ENCODE measurements at regions not wholly inside any gene's neighbourhood (a gene's known extent, or its start where the extent isn't known, plus 50 kb on each side); places are given as distances from the start of the nearest gene placed in this dataset.

DNA sequence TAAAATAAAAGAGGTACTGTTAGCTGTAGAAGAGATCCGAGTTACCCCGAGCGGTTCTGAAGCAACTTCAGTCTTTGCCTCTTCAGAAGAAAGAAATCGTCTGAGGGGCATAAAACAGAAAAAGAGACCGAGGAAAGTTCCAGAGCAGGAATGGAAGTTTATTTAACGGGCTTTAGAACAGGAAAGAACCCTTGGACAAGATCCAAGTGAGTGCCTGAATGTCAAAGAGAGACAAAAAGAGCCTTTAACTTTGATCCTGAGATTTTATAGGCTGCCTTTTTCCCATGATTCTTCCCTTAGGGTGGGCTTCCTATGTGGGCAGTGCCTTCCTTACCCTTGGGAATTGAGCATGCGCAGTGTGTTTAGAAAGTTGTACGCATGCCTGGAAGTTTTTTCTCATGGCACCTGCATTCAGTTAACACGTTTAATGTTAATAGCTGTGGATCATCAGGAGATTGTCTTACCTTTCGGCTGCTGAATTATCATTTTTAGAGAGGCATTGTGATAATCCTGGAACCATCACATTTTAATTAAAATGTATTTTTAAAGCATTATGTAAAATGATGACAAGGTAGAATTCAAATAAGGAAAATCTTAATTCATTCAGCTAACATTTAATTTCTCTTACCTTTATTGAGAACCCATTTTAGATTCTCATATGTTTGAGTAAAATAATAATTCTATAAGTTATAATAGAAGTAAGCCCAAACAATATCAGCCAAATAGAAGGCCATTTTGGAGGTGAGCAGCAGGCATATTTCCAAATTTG lies 269.5 kb upstream of the ZSWIM2 start:
- DNase-seq (ENCODE audit: low read depth in 2 of 2) = no peak
- no peak overlapping the region for H3K4me3 ChIP-seq (replicated peaks in 1 of 2; ENCODE audit: low read depth in 2 of 2, low read length in 2 of 2)
- no peak for TF ChIP-seq CTCF (IDR thresholded peaks at IDR 0.05; ENCODE audit: low read depth, low read length)

DNA sequence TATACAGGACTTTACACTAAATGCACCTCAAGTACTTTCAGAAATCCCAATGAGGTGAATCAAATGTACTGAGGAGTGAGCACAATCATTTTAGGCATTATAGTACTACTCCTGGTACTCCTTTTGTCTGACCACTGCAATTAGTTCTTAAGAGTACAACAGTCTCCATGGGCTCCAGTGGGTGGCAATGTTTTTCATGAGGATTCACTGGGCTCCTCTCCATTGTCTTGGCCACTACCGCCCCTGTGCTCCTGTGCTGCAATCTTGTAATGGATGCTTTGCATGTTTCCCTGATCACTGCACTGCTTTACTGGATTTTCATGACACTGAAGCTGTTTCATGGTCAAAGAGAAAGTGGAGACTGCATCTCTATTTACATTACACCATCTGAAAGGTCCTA lies 268.5 kb upstream of the ZSWIM2 start:
- peak; percentile 4 to 20 for DNase-seq (ENCODE audit: low read depth in 2 of 2)
- TF ChIP-seq CTCF (IDR thresholded peaks at IDR 0.05; ENCODE audit: low read depth, low read length) = no peak
- H3K4me3 ChIP-seq (replicated peaks in 1 of 2; ENCODE audit: low read depth in 2 of 2, low read length in 2 of 2) = no peak overlapping the region

GRCh38 chr2:187115627-187116026 lies 266.7 kb upstream of the ZSWIM2 start:
- H3K4me3 ChIP-seq (replicated peaks in 1 of 2; ENCODE audit: low read depth in 2 of 2, low read length in 2 of 2) = no peak overlapping the region
- TF ChIP-seq CTCF (IDR thresholded peaks at IDR 0.05; ENCODE audit: low read depth, low read length) = no peak
- DNase-seq (ENCODE audit: low read depth in 2 of 2) = no peak

GRCh38 chr2:187107001-187107400 lies 258.0 kb upstream of the ZSWIM2 start:
- H3K4me3 ChIP-seq (replicated peaks in 1 of 2; ENCODE audit: low read depth in 2 of 2, low read length in 2 of 2) = no peak overlapping the region
- no peak for DNase-seq (ENCODE audit: low read depth in 2 of 2)
- TF ChIP-seq CTCF (IDR thresholded peaks at IDR 0.05; ENCODE audit: low read depth, low read length) = no peak

GRCh38 chr2:187105218-187105617 lies 256.2 kb upstream of the ZSWIM2 start:
- no peak for TF ChIP-seq CTCF (IDR thresholded peaks at IDR 0.05; ENCODE audit: low read depth, low read length)
- no peak for DNase-seq (ENCODE audit: low read depth in 2 of 2)
- H3K4me3 ChIP-seq (replicated peaks in 1 of 2; ENCODE audit: low read depth in 2 of 2, low read length in 2 of 2) = no peak overlapping the region

DNA sequence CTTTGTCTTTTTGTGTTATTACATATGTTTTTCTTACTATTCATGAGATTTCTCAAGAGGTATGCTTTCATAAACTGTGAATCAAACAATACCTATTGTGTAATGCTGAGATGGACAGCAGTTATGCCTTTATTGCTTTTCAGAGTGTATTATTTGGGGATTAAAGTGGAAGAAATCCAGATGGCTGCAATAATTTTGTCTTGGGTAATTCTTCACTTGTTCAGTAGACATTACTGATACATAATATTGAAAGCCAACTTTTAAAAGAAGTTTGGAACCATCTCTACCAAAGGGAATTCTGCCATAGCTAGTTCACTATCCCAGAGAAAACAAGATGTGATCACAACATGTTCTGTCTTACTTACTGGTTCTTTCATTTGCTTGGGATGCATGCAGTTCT lies 253.4 kb upstream of the ZSWIM2 start:
- no peak for TF ChIP-seq CTCF (IDR thresholded peaks at IDR 0.05; ENCODE audit: low read depth, low read length)

DNA sequence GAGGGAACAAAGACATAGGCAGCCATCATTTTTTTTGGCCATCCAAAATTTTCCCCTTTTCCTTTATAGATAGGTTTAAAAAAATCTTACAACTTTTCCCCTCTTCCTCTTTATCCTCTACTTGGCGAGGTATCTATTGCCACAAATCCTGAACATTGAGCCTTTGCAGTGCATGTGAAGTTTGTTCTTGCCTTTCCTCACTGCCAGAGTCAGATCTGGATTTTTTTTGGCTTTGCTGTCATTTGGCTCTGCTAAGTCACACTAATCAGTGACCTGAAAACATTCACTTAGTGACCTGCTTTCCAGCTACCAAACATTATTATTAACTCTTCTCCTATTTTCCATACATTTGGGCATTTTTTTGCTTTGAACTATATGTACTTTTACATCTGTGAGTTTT lies 249.2 kb upstream of the ZSWIM2 start:
- H3K4me3 ChIP-seq (replicated peaks in 1 of 2; ENCODE audit: low read depth in 2 of 2, low read length in 2 of 2) = no peak overlapping the region
- no peak for TF ChIP-seq CTCF (IDR thresholded peaks at IDR 0.05; ENCODE audit: low read depth, low read length)
- no peak for DNase-seq (ENCODE audit: low read depth in 2 of 2)

More for the DNA sequence above, 253.4 kb upstream of the ZSWIM2 start:
- peak; percentile 4 to 53 for DNase-seq (ENCODE audit: low read depth in 2 of 2)
- no peak overlapping the region for H3K4me3 ChIP-seq (replicated peaks in 1 of 2; ENCODE audit: low read depth in 2 of 2, low read length in 2 of 2)

Measured in cardiac fibroblast (primary cell).